Tibial nerve (tissue), 3 donors: ENCODE measurements at regions not wholly inside any gene's neighbourhood (a gene's known extent, or its start where the extent isn't known, plus 50 kb on each side); places are given as distances from the start of the nearest gene placed in this dataset.

ENCODE experiments used
- CTCF ChIP-seq, 5 experiments: fragments of 200-600 bp in 3 of 5; fragments of 450-650 bp in 2 of 5; sonication (generic) in 3 of 5; IDR thresholded peaks; one replicate each; pipeline ENCODE4 v1.5.1; 2016 to 2019; ENCODE audit warnings: antibody characterized with exemption in 5 of 5, mild to moderate bottlenecking in 3 of 5, moderate library complexity in 2 of 5
- POLR2A ChIP-seq, 2 donors: fragments of 450-650 bp; IDR thresholded peaks; one replicate each; pipeline ENCODE4 v1.6.1; 2017; ENCODE audit warnings: antibody characterized with exemption in 2 of 2, mild to moderate bottlenecking in 2 of 2, moderate library complexity in 2 of 2

GRCh38 chr1:230494026-230494425 is 67.9 kb upstream of the PGBD5 start:
- TF ChIP-seq CTCF (IDR thresholded peaks at IDR 0.05) (no peak), POLR2A (IDR thresholded peaks at IDR 0.05) (no peak)
